Stomach (tissue), 8 donors: ENCODE measurements at regions not wholly inside any gene's neighbourhood (a gene's known extent, or its start where the extent isn't known, plus 50 kb on each side); places are given as distances from the start of the nearest gene placed in this dataset.

Experiments
- DNase-seq, 2 donors: peaks; one replicate each; pipeline versions ENCODE4 v3.0.0 to v3.0.0-alpha.2; 2013 to 2019
- H3K27ac ChIP-seq, 5 donors: fragments of 200-600 bp in 4 of 5; sonication (generic) in 4 of 5; one replicate each; pipeline ENCODE4 v1.5.1; 2013 to 2019; ENCODE audit warnings: mild to moderate bottlenecking in 1 of 5, moderate library complexity in 1 of 5
- H3K27me3 ChIP-seq, 3 donors: fragments of 200-600 bp; sonication (generic); one replicate each; pipeline ENCODE4 v1.5.1; 2017 to 2019; ENCODE audit warnings: mixed run types in 1 of 3
- H3K36me3 ChIP-seq, 4 donors: fragments of 200-600 bp; sonication (generic); 1 replicate in 3 of 4; 2 replicates in 1 of 4; pipeline ENCODE4 v1.5.1; 2016 to 2019
- H3K4me1 ChIP-seq, 4 donors: fragments of 200-600 bp; sonication (generic); one replicate each; pipeline ENCODE4 v1.5.1; 2016 to 2019
- H3K4me3 ChIP-seq, 4 donors: fragments of 200-600 bp; sonication (generic) in 3 of 4; one replicate each; pipeline ENCODE4 v1.5.1; 2016 to 2019; ENCODE audit warnings: mild to moderate bottlenecking in 1 of 4
- H3K9me3 ChIP-seq, 4 donors: fragments of 200-600 bp; sonication (generic); one replicate each; pipeline ENCODE4 v1.5.1; 2016 to 2019
- CTCF ChIP-seq, 7 experiments: fragments of 450-650 bp in 4 of 7; fragments of 200-600 bp in 3 of 7; sonication (generic) in 3 of 7; IDR thresholded peaks; one replicate each; pipeline ENCODE4 v1.5.1; 2016 to 2019; ENCODE audit warnings: antibody characterized with exemption in 7 of 7, control low read depth in 2 of 7, mild to moderate bottlenecking in 1 of 7
- EP300 ChIP-seq: sonication (generic); formaldehyde crosslinking; IDR thresholded peaks from one replicate; pipeline ENCODE4 v1.6.1; 2017; ENCODE audit warnings: antibody characterized with exemption
- POLR2A ChIP-seq, 4 donors: fragments of 450-650 bp; IDR thresholded peaks; one replicate each; pipeline ENCODE4 v1.6.1; 2016; ENCODE audit warnings: antibody characterized with exemption in 4 of 4, control low read depth in 2 of 4, mild to moderate bottlenecking in 1 of 4, moderate library complexity in 1 of 4
- POLR2AphosphoS5 ChIP-seq, 3 donors: sonication (generic); formaldehyde crosslinking; IDR thresholded peaks; one replicate each; pipeline ENCODE4 v1.6.1; 2016; ENCODE audit warnings: antibody characterized with exemption in 3 of 3
- WGBS, 5 donors: extraction: QIAGEN DNeasy Blood & Tissue Kit in 3 of 5; methylation state at CpG; one replicate each; pipeline versions ENCODE4 v1.1.5 to v1.1.7; 2013 to 2018; 5-methylcytosine and 5-hydroxymethylcytosine counted together
- intact Hi-C: fragments of 100-400 bp; cut with DNase I; formaldehyde crosslinking; loops from one replicate; pipeline ENCODE4 v1.15.1; 2023; ENCODE audit warnings: low total_unique reads
- donor health status: healthy with polysubstance abuse.
- donor health status: Bipolar disorder and iron deficiency.
- donor health status: healthy.

GRCh38 chr5:173835661-173836060 lies 52.5 kb upstream of the CPEB4 start:
- no peaks in the 10 kb centered on the region for H3K27me3 ChIP-seq
- no peaks in the 10 kb centered on the region for H3K9me3 ChIP-seq
- WGBS, 5 donors = 69 to 85% (median 73%) methylated on average over 6 of the region's 6 CpGs
- peaks cover 0 to 21% (median 6%) of the 10 kb centered on the region in 4 donors for H3K4me1 ChIP-seq
- peak overlapping the region in 2 of 5 donors; percentile 50 to 53 for H3K27ac ChIP-seq
- no peak for DNase-seq
- H3K4me3 ChIP-seq = no peak overlapping the region
- TF ChIP-seq POLR2AphosphoS5 (IDR thresholded peaks at IDR 0.05) (no peak), POLR2A (IDR thresholded peaks at IDR 0.05) (no peak), CTCF (IDR thresholded peaks at IDR 0.05) (no peak), EP300 (no peak)
- intact Hi-C loops = no loop called here
- no peaks in the 10 kb centered on the region for H3K36me3 ChIP-seq

GRCh38 chr5:173837654-173838053 lies 50.5 kb upstream of the CPEB4 start:
- H3K27me3 ChIP-seq = no peaks in the 10 kb centered on the region
- no peak for TF ChIP-seq POLR2A (IDR thresholded peaks at IDR 0.05)
- no peak for TF ChIP-seq EP300
- no peak for TF ChIP-seq POLR2AphosphoS5 (IDR thresholded peaks at IDR 0.05)
- no peak for TF ChIP-seq CTCF (IDR thresholded peaks at IDR 0.05)
- H3K4me3 ChIP-seq = no peak overlapping the region
- no peaks in the 10 kb centered on the region for H3K9me3 ChIP-seq
- 95 to 98% (median 97%) methylated on average over 3 of the region's 3 CpGs for WGBS, 5 donors
- H3K4me1 ChIP-seq = peaks cover 0 to 13% (median 6%) of the 10 kb centered on the region in 4 donors
- no peak overlapping the region for H3K27ac ChIP-seq
- no peak for DNase-seq
- intact Hi-C loops = no loop called here
- no peaks in the 10 kb centered on the region for H3K36me3 ChIP-seq
